Nephron (organoid): ENCODE measurements at regions not wholly inside any gene's neighbourhood (a gene's known extent, or its start where the extent isn't known, plus 50 kb on each side); places are given as distances from the start of the nearest gene placed in this dataset.

Source experiments
- H3K27ac Mint-ChIP-seq, 3 experiments: 2 replicates each; pipeline ENCODE4 v1.8.0; 2020; ENCODE audit warnings: mixed read lengths in 3 of 3, mild to moderate bottlenecking in 2 of 3, moderate library complexity in 1 of 3
- H3K27me3 Mint-ChIP-seq: 2 replicates; pipeline ENCODE4 v1.8.0; 2021; ENCODE audit warnings: low read depth, mild to moderate bottlenecking, moderate library complexity, mixed read lengths
- H3K36me3 Mint-ChIP-seq: 2 replicates; pipeline ENCODE4 v1.8.0; 2020; ENCODE audit warnings: low read depth, mixed read lengths
- H3K4me1 Mint-ChIP-seq: 2 replicates; pipeline ENCODE4 v1.8.0; 2020; ENCODE audit warnings: mixed read lengths
- H3K4me3 Mint-ChIP-seq, 3 experiments: 2 replicates each; pipeline ENCODE4 v1.8.0; 2020; ENCODE audit warnings: mild to moderate bottlenecking in 3 of 3, mixed read lengths in 3 of 3, moderate library complexity in 2 of 3
- H3K9me3 Mint-ChIP-seq: 2 replicates; pipeline ENCODE4 v1.8.0; 2020; ENCODE audit warnings: mixed read lengths
- CTCF ChIP-seq, 3 experiments: fragments of 200-600 bp; sonication (generic); IDR thresholded peaks; one replicate each; pipeline ENCODE4 v1.5.0; 2021; ENCODE audit warnings: antibody characterized with exemption in 3 of 3; ENCODE audit not compliant: unreplicated experiment in 3 of 3

GRCh38 chr2:15687243-15687642 lies 95.6 kb downstream of the DDX1 start:
- peaks cover 25% of the 10 kb centered on the region for H3K27me3 Mint-ChIP-seq
- peaks cover 2% of the 10 kb centered on the region for H3K36me3 Mint-ChIP-seq
- H3K4me3 Mint-ChIP-seq = no peak overlapping the region
- H3K4me1 Mint-ChIP-seq = peaks cover 5% of the 10 kb centered on the region
- no peak for TF ChIP-seq CTCF (IDR thresholded peaks at IDR 0.05; ENCODE audit: unreplicated experiment in 3 of 3)
- peaks cover 3% of the 10 kb centered on the region for H3K9me3 Mint-ChIP-seq
- H3K27ac Mint-ChIP-seq = no peak overlapping the region

DNA sequence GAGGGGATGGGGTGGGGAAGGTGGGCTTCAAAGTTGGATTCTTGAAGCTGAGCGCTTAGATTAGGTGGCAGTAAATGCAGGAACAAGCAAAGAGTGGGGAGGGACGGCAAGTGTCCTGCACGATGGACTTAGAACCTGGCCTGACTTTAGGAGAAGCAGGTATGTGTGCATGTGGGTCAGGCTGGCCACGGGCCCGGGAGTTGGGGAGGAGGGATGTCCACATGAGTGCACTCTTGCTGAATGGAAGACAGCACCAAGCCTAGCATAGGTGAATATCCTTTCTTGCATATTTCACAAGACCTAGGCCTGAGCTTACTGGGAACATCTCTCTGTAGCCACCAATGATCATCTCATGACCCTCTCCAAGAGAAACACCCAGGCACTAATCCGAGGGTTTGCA lies 96.1 kb downstream of the DDX1 start:
- no peaks in the 10 kb centered on the region for H3K36me3 Mint-ChIP-seq
- peaks cover 3% of the 10 kb centered on the region for H3K9me3 Mint-ChIP-seq
- TF ChIP-seq CTCF (IDR thresholded peaks at IDR 0.05; ENCODE audit: unreplicated experiment in 3 of 3) = no peak
- H3K4me3 Mint-ChIP-seq = no peak overlapping the region
- H3K27me3 Mint-ChIP-seq = peaks cover 27% of the 10 kb centered on the region
- H3K27ac Mint-ChIP-seq = no peak overlapping the region
- H3K4me1 Mint-ChIP-seq = peaks cover 5% of the 10 kb centered on the region

DNA sequence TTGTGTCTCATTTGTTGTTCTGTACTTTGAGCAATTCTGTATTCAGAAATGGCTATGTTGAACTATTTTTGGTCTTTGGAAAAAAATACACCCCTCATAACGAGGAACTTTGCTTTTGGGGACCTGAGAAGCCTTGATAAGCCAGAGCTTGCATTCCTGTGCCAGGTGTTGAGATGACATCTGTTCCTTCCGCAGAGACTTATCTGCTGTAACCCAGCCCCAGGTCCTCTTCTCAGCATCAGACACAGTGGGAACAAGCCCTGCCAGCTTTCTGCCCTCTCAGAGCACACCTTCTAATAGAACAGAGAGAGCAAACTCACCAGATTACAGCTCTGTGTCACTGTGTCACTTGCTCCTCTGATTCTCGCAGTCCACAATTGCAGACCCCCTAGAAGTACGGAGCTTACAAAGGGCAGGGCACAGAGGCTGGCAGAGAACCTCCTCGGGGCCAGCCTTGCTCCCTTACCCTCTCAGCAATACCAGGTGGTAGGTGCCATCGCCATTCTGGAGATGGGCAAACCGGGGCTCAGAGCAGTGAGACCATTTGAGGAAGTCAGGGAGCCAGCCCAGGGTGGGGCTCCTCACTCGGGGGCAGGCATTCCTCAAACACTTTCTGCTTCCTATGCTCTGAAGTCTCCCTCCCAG lies 97.4 kb downstream of the DDX1 start:
- Mint-ChIP-seq H3K4me1 (peaks cover 13% of the 10 kb centered on the region), H3K4me3 (no peak overlapping the region), H3K27me3 (peaks cover 31% of the 10 kb centered on the region), H3K27ac (no peak overlapping the region), H3K36me3 (no peaks in the 10 kb centered on the region), H3K9me3 (peaks cover 3% of the 10 kb centered on the region)
- no peak for TF ChIP-seq CTCF (IDR thresholded peaks at IDR 0.05; ENCODE audit: unreplicated experiment in 3 of 3)

GRCh38 chr2:15689654-15690053 lies 98.0 kb downstream of the DDX1 start:
- no peak overlapping the region for H3K27ac Mint-ChIP-seq
- no peaks in the 10 kb centered on the region for H3K36me3 Mint-ChIP-seq
- TF ChIP-seq CTCF (IDR thresholded peaks at IDR 0.05; ENCODE audit: unreplicated experiment in 3 of 3) = no peak
- peaks cover 3% of the 10 kb centered on the region for H3K9me3 Mint-ChIP-seq
- peaks cover 19% of the 10 kb centered on the region for H3K4me1 Mint-ChIP-seq
- H3K27me3 Mint-ChIP-seq = peaks cover 29% of the 10 kb centered on the region
- no peak overlapping the region for H3K4me3 Mint-ChIP-seq

- no peak for TF ChIP-seq CTCF (IDR thresholded peaks at IDR 0.05; ENCODE audit: unreplicated experiment in 3 of 3)
- peaks cover 20% of the 10 kb centered on the region for H3K27me3 Mint-ChIP-seq
- peaks cover 28% of the 10 kb centered on the region for H3K4me1 Mint-ChIP-seq
- no peak overlapping the region for H3K27ac Mint-ChIP-seq
- no peaks in the 10 kb centered on the region for H3K9me3 Mint-ChIP-seq
- H3K36me3 Mint-ChIP-seq = no peaks in the 10 kb centered on the region
- no peak overlapping the region for H3K4me3 Mint-ChIP-seq
Observed at GRCh38 chr2:15691586-15692310, 100.1 kb downstream of the DDX1 start.
